ENCODE measurements at regions not wholly inside any gene's neighbourhood (a gene's known extent, or its start where the extent isn't known, plus 50 kb on each side); places are given as distances from the start of the nearest gene placed in this dataset.

- Mint-ChIP-seq H3K27me3 (ENCODE audit: unreplicated experiment) (peaks cover 2% of the 10 kb centered on the region), H3K27ac (ENCODE audit: unreplicated experiment) (no peak overlapping the region), H3K4me3 (ENCODE audit: unreplicated experiment) (no peak overlapping the region), H3K9me3 (ENCODE audit: unreplicated experiment) (no peaks in the 10 kb centered on the region), H3K36me3 (ENCODE audit: low read depth, unreplicated experiment) (no peaks in the 10 kb centered on the region), H3K4me1 (ENCODE audit: unreplicated experiment) (no peaks in the 10 kb centered on the region)
- no peak for DNase-seq (ENCODE audit: low spot score)
- TF ChIP-seq, protein P1, sequence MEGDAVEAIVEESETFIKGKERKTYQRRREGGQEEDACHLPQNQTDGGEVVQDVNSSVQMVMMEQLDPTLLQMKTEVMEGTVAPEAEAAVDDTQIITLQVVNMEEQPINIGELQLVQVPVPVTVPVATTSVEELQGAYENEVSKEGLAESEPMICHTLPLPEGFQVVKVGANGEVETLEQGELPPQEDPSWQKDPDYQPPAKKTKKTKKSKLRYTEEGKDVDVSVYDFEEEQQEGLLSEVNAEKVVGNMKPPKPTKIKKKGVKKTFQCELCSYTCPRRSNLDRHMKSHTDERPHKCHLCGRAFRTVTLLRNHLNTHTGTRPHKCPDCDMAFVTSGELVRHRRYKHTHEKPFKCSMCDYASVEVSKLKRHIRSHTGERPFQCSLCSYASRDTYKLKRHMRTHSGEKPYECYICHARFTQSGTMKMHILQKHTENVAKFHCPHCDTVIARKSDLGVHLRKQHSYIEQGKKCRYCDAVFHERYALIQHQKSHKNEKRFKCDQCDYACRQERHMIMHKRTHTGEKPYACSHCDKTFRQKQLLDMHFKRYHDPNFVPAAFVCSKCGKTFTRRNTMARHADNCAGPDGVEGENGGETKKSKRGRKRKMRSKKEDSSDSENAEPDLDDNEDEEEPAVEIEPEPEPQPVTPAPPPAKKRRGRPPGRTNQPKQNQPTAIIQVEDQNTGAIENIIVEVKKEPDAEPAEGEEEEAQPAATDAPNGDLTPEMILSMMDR (IDR thresholded peaks at IDR 0.05; ENCODE audit: unreplicated experiment) = no peak
These were observed 179.3 kb upstream of the HDAC4 start for GRCh38 chr2:239580199-239580527.

DNA sequence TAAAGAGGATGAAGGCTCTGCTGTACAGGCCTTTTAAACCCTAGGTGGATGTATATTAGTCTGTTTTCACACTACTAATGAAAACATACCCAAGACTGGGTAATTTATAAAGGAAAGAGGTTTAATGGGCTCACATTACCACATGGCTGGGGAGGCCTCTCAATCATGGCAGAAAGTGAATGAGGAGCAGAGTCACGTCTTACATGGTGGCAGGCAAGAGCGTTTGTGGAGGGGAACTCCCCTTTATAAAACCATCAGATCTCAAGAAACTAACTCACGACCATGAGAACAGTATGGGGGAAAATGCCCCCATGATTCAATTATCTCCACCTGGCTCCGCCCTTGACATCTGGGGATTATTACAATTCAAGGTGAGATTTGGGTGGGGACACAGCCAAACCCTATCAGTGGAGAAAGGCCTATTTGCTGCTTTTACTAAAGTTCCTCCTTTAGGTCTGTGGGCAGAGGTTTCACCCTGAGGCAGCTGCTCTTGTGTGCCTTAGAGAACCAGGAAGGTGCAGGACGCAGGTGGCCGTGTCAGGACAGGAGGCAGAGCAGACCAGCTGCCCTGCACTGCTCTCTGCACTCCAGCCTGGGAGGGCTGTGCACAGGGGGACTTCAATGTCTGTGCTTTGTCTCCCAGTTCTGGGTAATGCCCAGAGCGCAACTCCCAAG lies 178.8 kb upstream of the HDAC4 start:
- TF ChIP-seq, protein P1 (IDR thresholded peaks at IDR 0.05; ENCODE audit: unreplicated experiment) = no peak
- H3K9me3 Mint-ChIP-seq (ENCODE audit: unreplicated experiment) = no peaks in the 10 kb centered on the region
- H3K36me3 Mint-ChIP-seq (ENCODE audit: low read depth, unreplicated experiment) = no peaks in the 10 kb centered on the region
- peaks cover 2% of the 10 kb centered on the region for H3K27me3 Mint-ChIP-seq (ENCODE audit: unreplicated experiment)
- H3K4me1 Mint-ChIP-seq (ENCODE audit: unreplicated experiment) = no peaks in the 10 kb centered on the region
- no peak overlapping the region for H3K4me3 Mint-ChIP-seq (ENCODE audit: unreplicated experiment)
- H3K27ac Mint-ChIP-seq (ENCODE audit: unreplicated experiment) = no peak overlapping the region
- DNase-seq (ENCODE audit: low spot score) = no peak

GRCh38 chr2:239579081-239579480 lies 178.3 kb upstream of the HDAC4 start:
- no peak for DNase-seq (ENCODE audit: low spot score)
- no peaks in the 10 kb centered on the region for H3K36me3 Mint-ChIP-seq (ENCODE audit: low read depth, unreplicated experiment)
- H3K4me3 Mint-ChIP-seq (ENCODE audit: unreplicated experiment) = no peak overlapping the region
- H3K27ac Mint-ChIP-seq (ENCODE audit: unreplicated experiment) = no peak overlapping the region
- no peaks in the 10 kb centered on the region for H3K9me3 Mint-ChIP-seq (ENCODE audit: unreplicated experiment)
- H3K4me1 Mint-ChIP-seq (ENCODE audit: unreplicated experiment) = no peaks in the 10 kb centered on the region
- TF ChIP-seq, protein P1 (IDR thresholded peaks at IDR 0.05; ENCODE audit: unreplicated experiment) = no peak
- peaks cover 2% of the 10 kb centered on the region for H3K27me3 Mint-ChIP-seq (ENCODE audit: unreplicated experiment)

DNA sequence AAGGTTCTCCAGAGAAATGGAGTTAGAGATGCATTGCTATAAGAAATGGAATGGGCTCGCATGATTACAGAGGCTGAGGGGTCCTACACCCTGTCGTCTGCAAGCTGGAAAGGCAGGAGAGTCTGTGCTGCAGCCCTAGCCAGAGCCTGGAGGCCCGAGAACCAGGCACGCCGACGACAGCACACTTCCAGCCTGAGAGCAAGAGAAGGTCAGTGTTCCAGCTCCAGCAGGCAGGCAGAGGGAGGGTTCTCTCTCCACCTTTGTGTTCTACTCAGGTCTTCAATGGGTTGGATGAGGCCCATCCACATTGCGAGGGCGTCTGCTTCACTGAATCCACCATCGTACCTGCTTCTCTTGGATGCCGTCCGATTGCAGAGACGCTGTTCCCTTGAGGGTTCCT lies 177.6 kb upstream of the HDAC4 start:
- TF ChIP-seq, protein P1 (IDR thresholded peaks at IDR 0.05; ENCODE audit: unreplicated experiment) = no peak
- Mint-ChIP-seq H3K4me3 (ENCODE audit: unreplicated experiment) (no peak overlapping the region), H3K9me3 (ENCODE audit: unreplicated experiment) (no peaks in the 10 kb centered on the region), H3K36me3 (ENCODE audit: low read depth, unreplicated experiment) (no peaks in the 10 kb centered on the region), H3K27ac (ENCODE audit: unreplicated experiment) (no peak overlapping the region), H3K4me1 (ENCODE audit: unreplicated experiment) (no peaks in the 10 kb centered on the region), H3K27me3 (ENCODE audit: unreplicated experiment) (peaks cover 2% of the 10 kb centered on the region)
- no peak for DNase-seq (ENCODE audit: low spot score)

DNA sequence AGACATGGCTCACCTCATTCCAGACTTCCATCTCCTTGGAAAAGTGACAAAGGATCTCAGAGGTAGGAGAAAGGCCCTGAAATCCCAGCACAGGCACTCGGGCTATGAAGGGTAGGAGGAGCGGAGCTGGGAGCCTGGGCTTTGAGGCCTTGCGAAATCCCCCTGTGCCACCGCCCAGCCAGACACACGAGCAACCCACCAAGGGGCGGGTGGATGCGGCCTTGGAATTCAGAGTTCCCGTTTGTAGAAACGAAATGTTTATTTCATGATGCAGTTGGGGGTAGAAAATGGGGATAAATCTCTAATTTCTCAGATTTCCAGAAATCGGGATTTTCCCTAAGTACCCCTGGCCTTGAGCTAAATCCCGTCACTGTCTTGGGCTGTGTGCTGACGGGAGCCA lies 177.1 kb upstream of the HDAC4 start:
- DNase-seq (ENCODE audit: low spot score) = no peak
- Mint-ChIP-seq H3K27me3 (ENCODE audit: unreplicated experiment) (peaks cover 2% of the 10 kb centered on the region), H3K9me3 (ENCODE audit: unreplicated experiment) (no peaks in the 10 kb centered on the region), H3K4me3 (ENCODE audit: unreplicated experiment) (no peak overlapping the region), H3K27ac (ENCODE audit: unreplicated experiment) (no peak overlapping the region), H3K36me3 (ENCODE audit: low read depth, unreplicated experiment) (no peaks in the 10 kb centered on the region), H3K4me1 (ENCODE audit: unreplicated experiment) (no peaks in the 10 kb centered on the region)
- TF ChIP-seq, protein P1 (IDR thresholded peaks at IDR 0.05; ENCODE audit: unreplicated experiment) = no peak

Data from endothelial cell (in vitro differentiated cells).